CD14-positive monocyte (primary cell): ENCODE measurements at regions not wholly inside any gene's neighbourhood (a gene's known extent, or its start where the extent isn't known, plus 50 kb on each side); places are given as distances from the start of the nearest gene placed in this dataset.

Experiments used
- DNase-seq, 3 donors: peaks; one replicate each; pipeline ENCODE4 v3.0.0-alpha.2; 2011 to 2022
- H2AFZ ChIP-seq: 2 replicates; pipeline ENCODE4 v1.6.0; 2012; ENCODE audit warnings: mild to moderate bottlenecking, low read depth, low read length, inconsistent platforms; ENCODE audit not compliant: insufficient read depth, poor library complexity, severe bottlenecking
- H3K27ac ChIP-seq, 2 donors: 1 replicate in 1 of 2; 2 replicates in 1 of 2; pipeline ENCODE4 v1.5.1; 2012 to 2013; ENCODE audit warnings: low read length in 2 of 2, control low read depth in 1 of 2, inconsistent platforms in 1 of 2, low read depth in 1 of 2, mild to moderate bottlenecking in 1 of 2
- H3K27me3 ChIP-seq, 2 donors: one replicate each; pipeline versions ENCODE4 v1.6.0 to v1.6.1; 2011 to 2013; ENCODE audit warnings: low read length in 2 of 2; ENCODE audit not compliant: control insufficient read depth in 2 of 2, insufficient read depth in 2 of 2
- H3K36me3 ChIP-seq, 2 donors: replicated peaks in 1 of 2; 1 replicate in 1 of 2; 2 replicates in 1 of 2; pipeline versions ENCODE4 v1.5.1 to v1.6.1; 2012 to 2013; ENCODE audit warnings: low read length in 2 of 2, control low read depth in 1 of 2, inconsistent platforms in 1 of 2, mild to moderate bottlenecking in 1 of 2; ENCODE audit not compliant: insufficient read depth in 2 of 2, control insufficient read depth in 1 of 2
- H3K4me1 ChIP-seq, 2 donors: 1 replicate in 1 of 2; 2 replicates in 1 of 2; pipeline versions ENCODE4 v1.5.1 to v1.6.1; 2012 to 2013; ENCODE audit warnings: low read length in 2 of 2, control low read depth in 1 of 2, inconsistent platforms in 1 of 2, mild to moderate bottlenecking in 1 of 2, moderate library complexity in 1 of 2; ENCODE audit not compliant: insufficient read depth in 2 of 2, control insufficient read depth in 1 of 2
- H3K4me2 ChIP-seq: replicated peaks from 2 replicates; pipeline ENCODE3; 2012; ENCODE audit warnings: low read length, moderate library complexity, mild to moderate bottlenecking; ENCODE audit not compliant: poor library complexity, severe bottlenecking; ENCODE audit errors: extremely low read depth
- H3K4me3 ChIP-seq, 3 experiments: fragments of 200-600 bp in 1 of 3; sonication (generic) in 1 of 3; replicated peaks in 1 of 3; 1 replicate in 2 of 3; 2 replicates in 1 of 3; pipeline ENCODE4 v1.5.1; 2011 to 2013; ENCODE audit warnings: low read length in 3 of 3, mild to moderate bottlenecking in 3 of 3, control low read depth in 2 of 3, low read depth in 2 of 3, inconsistent platforms in 1 of 3, moderate library complexity in 1 of 3
- H3K79me2 ChIP-seq: 2 replicates; pipeline ENCODE4 v1.6.0; 2012; ENCODE audit warnings: mild to moderate bottlenecking, control low read depth, inconsistent platforms, low read length, moderate library complexity; ENCODE audit not compliant: insufficient read depth
- H3K9ac ChIP-seq: 2 replicates; pipeline ENCODE4 v1.6.0; 2017; ENCODE audit warnings: low read length, mild to moderate bottlenecking; ENCODE audit not compliant: insufficient read depth, poor library complexity, severe bottlenecking
- H3K9me3 ChIP-seq, 2 donors: replicated peaks in 1 of 2; 1 replicate in 1 of 2; 2 replicates in 1 of 2; pipeline versions ENCODE4 v1.5.1 to v1.6.1; 2012 to 2013; ENCODE audit warnings: low read length in 2 of 2, control low read depth in 1 of 2; ENCODE audit not compliant: control insufficient read depth in 1 of 2, insufficient read depth in 1 of 2
- H4K20me1 ChIP-seq: 2 replicates; pipeline ENCODE4 v1.6.0; 2012; ENCODE audit warnings: mild to moderate bottlenecking, low read length, control low read depth, moderate library complexity; ENCODE audit not compliant: insufficient read depth
- H3K27ac Mint-ChIP-seq, 7 donors: one replicate each; pipeline ENCODE4 v1.8.0; 2020; ENCODE audit warnings: mild to moderate bottlenecking in 7 of 7, mixed read lengths in 7 of 7, moderate library complexity in 6 of 7, inconsistent platforms in 2 of 7
- H3K27me3 Mint-ChIP-seq, 3 donors: one replicate each; pipeline ENCODE4 v1.8.0; 2021 to 2022; ENCODE audit warnings: low read depth in 3 of 3, mild to moderate bottlenecking in 3 of 3, mixed read lengths in 3 of 3, moderate library complexity in 3 of 3, inconsistent platforms in 1 of 3
- H3K36me3 Mint-ChIP-seq, 2 donors: one replicate each; pipeline ENCODE4 v1.8.0; 2020; ENCODE audit warnings: mixed read lengths in 2 of 2, inconsistent platforms in 1 of 2, mild to moderate bottlenecking in 1 of 2
- H3K4me1 Mint-ChIP-seq: one replicate; pipeline ENCODE4 v1.8.0; 2020; ENCODE audit warnings: mild to moderate bottlenecking, mixed read lengths
- H3K4me3 Mint-ChIP-seq, 2 donors: one replicate each; pipeline ENCODE4 v1.8.0; 2020; ENCODE audit warnings: mild to moderate bottlenecking in 2 of 2, mixed read lengths in 2 of 2, moderate library complexity in 1 of 2
- H3K9me3 Mint-ChIP-seq, 7 donors: one replicate each; pipeline ENCODE4 v1.8.0; 2020 to 2022; ENCODE audit warnings: mixed read lengths in 7 of 7, mild to moderate bottlenecking in 6 of 7, moderate library complexity in 6 of 7, inconsistent platforms in 2 of 7
- WGBS: methylation state at CpG from one replicate; pipeline ENCODE4 v1.1.5; 2013; ENCODE audit warnings: missing lambda C conversion rate; ENCODE audit not compliant: insufficient coverage; 5-methylcytosine and 5-hydroxymethylcytosine counted together
- intact Hi-C, 2 donors: fragments of 100-400 bp; cut with micrococcal nuclease; formaldehyde crosslinking; loops; one replicate each; pipeline versions ENCODE4 v1.15.0 to v1.15.1; 2023
- TF ChIP-seq, protein P1 (sequence below): fragments of 200-600 bp; IDR thresholded peaks from one replicate; pipeline ENCODE4 v1.8.0; 2022; ENCODE audit warnings: antibody characterized with exemption, mild to moderate bottlenecking

DNA sequence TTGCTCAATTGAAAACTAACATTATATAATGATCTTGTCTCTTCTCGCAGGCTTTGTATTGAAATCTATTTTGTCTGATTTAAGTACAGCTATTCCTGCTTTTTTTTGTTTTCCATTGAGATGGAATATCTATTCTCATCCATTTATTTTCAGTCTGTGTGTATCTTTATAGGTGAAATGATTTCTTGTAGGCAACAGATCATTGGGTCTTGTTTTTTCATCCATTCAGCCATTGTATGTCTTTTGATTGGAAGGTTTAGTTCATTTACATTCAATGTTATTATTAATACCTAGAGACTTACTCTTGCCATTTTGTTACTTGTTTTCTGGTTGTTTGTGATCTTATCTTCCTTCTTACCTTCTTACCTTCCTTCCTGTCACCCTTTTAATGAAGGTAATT lies 77.8 kb upstream of the TRPC6 start:
- no peaks in the 10 kb centered on the region for H3K4me1 ChIP-seq
- WGBS, result no CpG with 5 or more reads among the region's 1 CpG
- no peaks in the 10 kb centered on the region for H3K36me3 ChIP-seq
- no peak overlapping the region for H3K27ac Mint-ChIP-seq
- H3K27me3 ChIP-seq, result no peaks in the 10 kb centered on the region
- intact Hi-C loops, result no loop called here
- no peak overlapping the region for H3K4me3 Mint-ChIP-seq
- no peak for DNase-seq
- no peak overlapping the region for H3K27ac ChIP-seq
- no peaks in the 10 kb centered on the region for H3K4me1 Mint-ChIP-seq
- H3K27me3 Mint-ChIP-seq, result no peaks in the 10 kb centered on the region
- TF ChIP-seq, protein P1, sequence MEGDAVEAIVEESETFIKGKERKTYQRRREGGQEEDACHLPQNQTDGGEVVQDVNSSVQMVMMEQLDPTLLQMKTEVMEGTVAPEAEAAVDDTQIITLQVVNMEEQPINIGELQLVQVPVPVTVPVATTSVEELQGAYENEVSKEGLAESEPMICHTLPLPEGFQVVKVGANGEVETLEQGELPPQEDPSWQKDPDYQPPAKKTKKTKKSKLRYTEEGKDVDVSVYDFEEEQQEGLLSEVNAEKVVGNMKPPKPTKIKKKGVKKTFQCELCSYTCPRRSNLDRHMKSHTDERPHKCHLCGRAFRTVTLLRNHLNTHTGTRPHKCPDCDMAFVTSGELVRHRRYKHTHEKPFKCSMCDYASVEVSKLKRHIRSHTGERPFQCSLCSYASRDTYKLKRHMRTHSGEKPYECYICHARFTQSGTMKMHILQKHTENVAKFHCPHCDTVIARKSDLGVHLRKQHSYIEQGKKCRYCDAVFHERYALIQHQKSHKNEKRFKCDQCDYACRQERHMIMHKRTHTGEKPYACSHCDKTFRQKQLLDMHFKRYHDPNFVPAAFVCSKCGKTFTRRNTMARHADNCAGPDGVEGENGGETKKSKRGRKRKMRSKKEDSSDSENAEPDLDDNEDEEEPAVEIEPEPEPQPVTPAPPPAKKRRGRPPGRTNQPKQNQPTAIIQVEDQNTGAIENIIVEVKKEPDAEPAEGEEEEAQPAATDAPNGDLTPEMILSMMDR, result no peak
- peaks cover 7 to 19% of the 10 kb centered on the region in 2 donors for H3K9me3 ChIP-seq
- no peaks in the 10 kb centered on the region for H3K79me2 ChIP-seq
- no peak overlapping the region for H3K4me3 ChIP-seq
- H3K36me3 Mint-ChIP-seq, result no peaks in the 10 kb centered on the region
- H3K4me2 ChIP-seq, result no peak overlapping the region
- H3K9me3 Mint-ChIP-seq, result peaks cover 0 to 17% (median 5%) of the 10 kb centered on the region in 7 donors
- no peak overlapping the region for H3K9ac ChIP-seq
- H2AFZ ChIP-seq, result no peak overlapping the region
- no peaks in the 10 kb centered on the region for H4K20me1 ChIP-seq
